Muscle of arm (tissue), 1 donor: ENCODE measurements at regions not wholly inside any gene's neighbourhood (a gene's known extent, or its start where the extent isn't known, plus 50 kb on each side); places are given as distances from the start of the nearest gene placed in this dataset.
"Not testable (repeated sequence)": the region's sequence is repeated elsewhere in the genome, so short reads cannot be mapped to it uniquely, and the experiment has no call there.

Source experiments
- DNase-seq: peaks from one replicate; pipeline ENCODE4 v3.0.0-alpha.2; 2013

GRCh38 chr16:5159537-5159936 is 61.9 kb upstream of the EEF2KMT start:
- DNase-seq, result not testable (repeated sequence)

- no peak for DNase-seq
Measured at GRCh38 chr16:5158494-5158893, 60.9 kb upstream of the EEF2KMT start.

- DNase-seq, result not testable (repeated sequence)
Measured at GRCh38 chr16:5156486-5156885, 58.9 kb upstream of the EEF2KMT start.

GRCh38 chr16:5154006-5154405 is 56.4 kb upstream of the EEF2KMT start:
- DNase-seq, result not testable (repeated sequence)

DNA sequence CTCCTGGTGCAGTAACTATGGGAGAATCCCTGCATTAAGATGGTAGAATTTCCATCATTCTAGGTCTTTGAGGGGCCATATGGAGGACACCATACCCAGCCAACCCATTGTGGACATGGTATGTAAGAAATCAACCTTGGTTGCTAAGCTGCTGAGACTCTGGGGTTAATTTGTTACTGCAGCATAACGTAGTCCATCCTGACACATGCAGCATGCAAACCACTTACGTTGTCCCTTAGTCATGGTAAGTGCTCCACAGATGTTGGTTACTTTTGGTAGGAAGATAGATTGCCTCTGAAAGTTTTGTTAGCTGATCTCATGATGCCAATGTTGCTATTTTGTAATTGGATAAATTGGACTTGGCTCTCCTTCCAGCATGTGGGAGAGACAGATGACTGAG is 53.8 kb upstream of the EEF2KMT start:
- not testable (repeated sequence) for DNase-seq
